Smooth muscle cell (in vitro differentiated cells): ENCODE measurements at regions not wholly inside any gene's neighbourhood (a gene's known extent, or its start where the extent isn't known, plus 50 kb on each side); places are given as distances from the start of the nearest gene placed in this dataset.

Experiments
- DNase-seq: peaks from one replicate; lab custom pipeline; 2025; ENCODE audit not compliant: unreplicated experiment; lab: John Stamatoyannopoulos, UW
- H2AFZ ChIP-seq: fragments of 200-600 bp; sonication (generic); 2 replicates; pipeline ENCODE4 v1.6.0; 2016; ENCODE audit warnings: antibody characterized with exemption, low read depth, mild to moderate bottlenecking
- H3F3A ChIP-seq: fragments of 200-600 bp; sonication (generic); 2 replicates; pipeline ENCODE4 v1.6.0; 2017; ENCODE audit warnings: antibody characterized with exemption, low read depth
- H3K27ac ChIP-seq: fragments of 200-600 bp; sonication (generic); 2 replicates; pipeline ENCODE4 v1.5.1; 2016; ENCODE audit warnings: low read depth, mild to moderate bottlenecking
- H3K27me3 ChIP-seq: fragments of 200-600 bp; sonication (generic); 2 replicates; pipeline ENCODE4 v1.6.1; 2016; ENCODE audit warnings: low read depth, mild to moderate bottlenecking
- H3K36me3 ChIP-seq: fragments of 200-600 bp; sonication (generic); 2 replicates; pipeline ENCODE4 v1.5.1; 2016; ENCODE audit warnings: low read depth
- H3K4me1 ChIP-seq: fragments of 200-600 bp; sonication (generic); 2 replicates; pipeline ENCODE4 v1.5.1; 2016; ENCODE audit warnings: low read depth
- H3K4me2 ChIP-seq: fragments of 200-600 bp; sonication (generic); 2 replicates; pipeline ENCODE4 v1.6.0; 2016; ENCODE audit warnings: mild to moderate bottlenecking
- H3K4me3 ChIP-seq: fragments of 200-600 bp; sonication (generic); 2 replicates; pipeline ENCODE4 v1.5.1; 2016; ENCODE audit warnings: mild to moderate bottlenecking
- H3K79me2 ChIP-seq: fragments of 200-600 bp; sonication (generic); 2 replicates; pipeline ENCODE4 v1.6.0; 2016; ENCODE audit warnings: low read depth, mild to moderate bottlenecking
- H3K9ac ChIP-seq: fragments of 200-600 bp; sonication (generic); 2 replicates; pipeline ENCODE4 v1.6.0; 2016; ENCODE audit warnings: low read depth
- H3K9me3 ChIP-seq: fragments of 200-600 bp; sonication (generic); replicated peaks from 2 replicates; pipeline ENCODE4 v1.5.1; 2016; ENCODE audit warnings: low read depth
- H4K20me1 ChIP-seq: fragments of 200-600 bp; sonication (generic); 2 replicates; pipeline ENCODE4 v1.6.0; 2016; ENCODE audit warnings: low read depth
- CTCF ChIP-seq: fragments of 200-600 bp; sonication (generic); IDR thresholded peaks from 2 replicates; pipeline ENCODE4 v1.5.1; 2017; ENCODE audit warnings: borderline replicate concordance, mild to moderate bottlenecking, antibody characterized with exemption; ENCODE audit not compliant: insufficient read depth, poor library complexity, severe bottlenecking
- WGBS: methylation state at CpG from one replicate; pipeline ENCODE4 v1.1.7; 2016; ENCODE audit warnings: low lambda C conversion rate; 5-methylcytosine and 5-hydroxymethylcytosine counted together

DNA sequence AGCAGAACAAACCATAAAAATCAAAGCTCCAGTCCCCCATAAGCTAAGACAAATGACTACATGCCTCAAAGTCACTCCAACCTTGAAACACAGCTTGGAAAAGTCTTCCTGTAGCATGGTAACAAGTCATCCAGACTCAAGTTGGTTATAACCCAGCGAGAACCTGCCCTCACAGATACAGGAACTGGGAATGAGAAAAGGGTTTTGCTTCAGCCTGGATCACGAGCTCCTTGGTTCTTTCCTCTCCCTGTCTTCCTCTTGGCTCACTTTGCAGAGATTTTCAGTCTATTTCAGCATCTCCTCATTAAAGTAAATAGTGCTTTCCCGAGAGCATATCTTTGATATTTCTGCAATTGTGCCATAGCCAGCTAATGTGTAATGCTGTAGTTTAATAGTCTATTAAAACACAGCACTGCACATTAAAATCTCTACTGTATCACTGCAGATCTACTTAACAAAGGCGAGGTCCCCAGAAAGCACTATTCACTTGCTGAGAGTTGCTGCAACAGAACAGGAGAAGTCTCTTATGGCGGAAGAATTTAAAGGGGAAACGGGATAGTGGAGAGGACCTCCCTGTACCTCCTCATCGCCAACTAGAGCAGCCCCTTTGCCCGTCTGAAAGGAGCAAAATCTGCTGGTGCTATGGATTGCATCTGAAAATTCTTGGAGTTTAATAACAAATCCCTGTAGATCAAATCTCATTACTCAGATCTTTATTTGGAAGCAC is 249.3 kb upstream of the GATB start:
- H3K9ac ChIP-seq: no peak overlapping the region
- no peaks in the 10 kb centered on the region for H3K27me3 ChIP-seq
- H3K79me2 ChIP-seq: no peaks in the 10 kb centered on the region
- no peak for TF ChIP-seq CTCF
- DNase-seq: no peak
- no peaks in the 10 kb centered on the region for H3F3A ChIP-seq
- H4K20me1 ChIP-seq: no peaks in the 10 kb centered on the region
- no peak overlapping the region for H3K4me2 ChIP-seq
- no peak overlapping the region for H3K4me3 ChIP-seq
- WGBS: 80% methylated on average over 8 of the region's 8 CpGs
- no peak overlapping the region for H3K27ac ChIP-seq
- H2AFZ ChIP-seq: no peak overlapping the region
- peaks cover 25% of the 10 kb centered on the region for H3K4me1 ChIP-seq
- H3K36me3 ChIP-seq: no peaks in the 10 kb centered on the region
- no peaks in the 10 kb centered on the region for H3K9me3 ChIP-seq

DNA sequence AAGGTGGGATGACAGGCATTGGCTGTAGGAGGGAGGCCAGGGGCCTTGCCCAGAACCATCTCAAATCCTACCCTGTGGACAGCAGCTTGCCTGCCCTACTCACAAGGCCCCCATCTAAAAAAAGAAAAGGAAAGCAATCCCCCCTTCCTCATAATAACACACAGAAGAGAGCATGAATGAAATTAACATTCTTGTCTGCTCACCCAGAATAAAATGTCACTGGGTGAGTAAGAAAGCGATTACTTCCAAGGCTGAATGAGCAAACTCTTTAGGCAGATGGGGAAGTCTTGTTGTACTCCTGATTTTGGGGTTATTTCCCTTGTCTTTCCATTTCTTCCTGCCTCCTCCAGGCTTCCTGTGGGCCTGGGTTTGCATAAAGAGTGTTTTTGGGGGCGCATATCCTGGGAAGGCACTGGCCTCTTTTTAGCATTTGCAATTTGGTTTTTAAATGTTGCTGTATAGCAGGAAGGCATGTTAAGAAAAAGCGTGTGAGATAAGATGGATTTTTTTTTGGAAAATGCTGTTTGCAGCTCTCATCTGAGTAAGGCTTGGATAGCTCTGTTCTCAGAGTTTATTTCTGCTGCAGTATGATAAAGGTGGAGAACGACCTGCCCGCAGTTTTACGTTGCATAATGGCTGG is 248.3 kb upstream of the GATB start:
- no peak for TF ChIP-seq CTCF
- DNase-seq: no peak

DNA sequence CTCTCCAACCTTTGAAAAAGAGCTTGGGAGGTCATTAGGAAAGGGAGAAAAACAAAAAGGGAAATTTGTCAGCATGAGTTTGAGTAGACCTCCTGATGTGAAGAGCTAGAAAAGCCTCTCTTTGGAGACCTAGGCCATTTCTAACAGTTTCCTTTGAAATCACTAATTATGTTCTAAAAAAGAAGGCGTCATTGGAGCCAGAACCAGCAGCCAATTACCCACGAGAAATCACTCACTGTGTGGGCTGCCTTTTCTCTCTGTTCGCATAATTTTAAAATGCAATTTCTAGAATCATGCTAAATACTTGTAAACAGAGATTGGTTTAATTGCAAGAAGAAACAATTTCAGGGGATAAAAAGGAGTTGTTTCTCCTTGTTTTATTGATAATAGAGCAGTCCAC is 246.3 kb upstream of the GATB start:
- Histone ChIP-seq H4K20me1 (no peaks in the 10 kb centered on the region), H3K9me3 (no peaks in the 10 kb centered on the region), H3K36me3 (no peaks in the 10 kb centered on the region), H3K4me2 (no peak overlapping the region), H3K27me3 (no peaks in the 10 kb centered on the region), H2AFZ (no peak overlapping the region), H3K79me2 (no peaks in the 10 kb centered on the region), H3F3A (no peaks in the 10 kb centered on the region), H3K4me3 (no peak overlapping the region), H3K27ac (no peak overlapping the region), H3K9ac (no peak overlapping the region), H3K4me1 (peaks cover 25% of the 10 kb centered on the region)
- 91% methylated on average over 3 of the region's 3 CpGs for WGBS
- DNase-seq: no peak
- no peak for TF ChIP-seq CTCF

More for the DNA sequence above, 248.3 kb upstream of the GATB start:
- WGBS: 88% methylated on average over 6 of the region's 6 CpGs
- H3K27me3 ChIP-seq: no peaks in the 10 kb centered on the region
- H3K9me3 ChIP-seq: no peaks in the 10 kb centered on the region
- no peak overlapping the region for H2AFZ ChIP-seq
- H3K27ac ChIP-seq: no peak overlapping the region
- no peak overlapping the region for H3K4me3 ChIP-seq
- no peak overlapping the region for H3K4me2 ChIP-seq
- H3K9ac ChIP-seq: no peak overlapping the region
- no peaks in the 10 kb centered on the region for H3F3A ChIP-seq
- peaks cover 25% of the 10 kb centered on the region for H3K4me1 ChIP-seq
- no peaks in the 10 kb centered on the region for H4K20me1 ChIP-seq
- no peaks in the 10 kb centered on the region for H3K79me2 ChIP-seq
- H3K36me3 ChIP-seq: no peaks in the 10 kb centered on the region
